KMS-11 (cell line): ENCODE measurements at regions not wholly inside any gene's neighbourhood (a gene's known extent, or its start where the extent isn't known, plus 50 kb on each side); places are given as distances from the start of the nearest gene placed in this dataset.
"Not testable (repeated sequence)": the region's sequence is repeated elsewhere in the genome, so short reads cannot be mapped to it uniquely, and the experiment has no call there.

ENCODE experiments used
- H2AFZ ChIP-seq: fragments of 200-600 bp; sonication (generic); 2 replicates; pipeline ENCODE4 v1.6.1; 2016; ENCODE audit warnings: antibody characterized with exemption, mixed run types, low read depth
- H3K27ac ChIP-seq: fragments of 200-600 bp; sonication (generic); 2 replicates; pipeline ENCODE4 v1.6.1; 2016; ENCODE audit warnings: mild to moderate bottlenecking, mixed run types
- H3K27me3 ChIP-seq: fragments of 200-600 bp; sonication (generic); 2 replicates; pipeline ENCODE4 v1.6.1; 2017; ENCODE audit warnings: mild to moderate bottlenecking, low read depth, mixed run types, moderate library complexity; ENCODE audit not compliant: insufficient read depth
- H3K36me3 ChIP-seq: fragments of 200-600 bp; sonication (generic); 2 replicates; pipeline ENCODE4 v1.6.1; 2017; ENCODE audit warnings: mild to moderate bottlenecking, mixed run types; ENCODE audit not compliant: insufficient read depth
- H3K4me1 ChIP-seq: fragments of 200-600 bp; sonication (generic); 2 replicates; pipeline ENCODE4 v1.6.1; 2016; ENCODE audit warnings: mild to moderate bottlenecking, low read depth, mixed run types; ENCODE audit not compliant: poor library complexity, severe bottlenecking
- H3K4me2 ChIP-seq: fragments of 200-600 bp; sonication (generic); 2 replicates; pipeline ENCODE4 v1.7.0; 2016; ENCODE audit warnings: mild to moderate bottlenecking, mixed run types
- H3K4me3 ChIP-seq: fragments of 200-600 bp; sonication (generic); IDR thresholded peaks from 2 replicates; pipeline ENCODE4 v1.6.1; 2017; ENCODE audit warnings: low read depth, low read length, mixed read lengths; ENCODE audit not compliant: insufficient read depth
- H3K79me2 ChIP-seq: fragments of 200-600 bp; sonication (generic); 2 replicates; pipeline ENCODE4 v1.6.1; 2016; ENCODE audit warnings: low read depth, mixed run types; ENCODE audit not compliant: insufficient read depth
- H3K9ac ChIP-seq: fragments of 200-600 bp; sonication (generic); 2 replicates; pipeline ENCODE4 v1.6.1; 2016; ENCODE audit warnings: mild to moderate bottlenecking, mixed run types
- H4K20me1 ChIP-seq: fragments of 200-600 bp; sonication (generic); 2 replicates; pipeline ENCODE4 v1.6.1; 2016; ENCODE audit warnings: mild to moderate bottlenecking, mixed run types; ENCODE audit not compliant: insufficient read depth
- TF ChIP-seq, protein P1 (sequence below): fragments of 200-600 bp; sonication (generic); conservative IDR thresholded peaks from 2 replicates; pipeline ENCODE4 v1.6.1; 2017; ENCODE audit warnings: low read depth, mild to moderate bottlenecking, antibody characterized with exemption, low read length, moderate library complexity, mixed read lengths

GRCh38 chr2:224126003-224126402, 86.9 kb upstream of the SERPINE2 start:
- Histone ChIP-seq H2AFZ (no peak overlapping the region), H3K9ac (no peak overlapping the region), H3K27me3 (no peaks in the 10 kb centered on the region), H3K27ac (no peak overlapping the region), H3K4me3 (no peak overlapping the region), H3K36me3 (no peaks in the 10 kb centered on the region), H3K4me1 (no peaks in the 10 kb centered on the region), H3K79me2 (no peaks in the 10 kb centered on the region), H3K4me2 (no peak overlapping the region), H4K20me1 (no peaks in the 10 kb centered on the region)
- TF ChIP-seq, protein P1, sequence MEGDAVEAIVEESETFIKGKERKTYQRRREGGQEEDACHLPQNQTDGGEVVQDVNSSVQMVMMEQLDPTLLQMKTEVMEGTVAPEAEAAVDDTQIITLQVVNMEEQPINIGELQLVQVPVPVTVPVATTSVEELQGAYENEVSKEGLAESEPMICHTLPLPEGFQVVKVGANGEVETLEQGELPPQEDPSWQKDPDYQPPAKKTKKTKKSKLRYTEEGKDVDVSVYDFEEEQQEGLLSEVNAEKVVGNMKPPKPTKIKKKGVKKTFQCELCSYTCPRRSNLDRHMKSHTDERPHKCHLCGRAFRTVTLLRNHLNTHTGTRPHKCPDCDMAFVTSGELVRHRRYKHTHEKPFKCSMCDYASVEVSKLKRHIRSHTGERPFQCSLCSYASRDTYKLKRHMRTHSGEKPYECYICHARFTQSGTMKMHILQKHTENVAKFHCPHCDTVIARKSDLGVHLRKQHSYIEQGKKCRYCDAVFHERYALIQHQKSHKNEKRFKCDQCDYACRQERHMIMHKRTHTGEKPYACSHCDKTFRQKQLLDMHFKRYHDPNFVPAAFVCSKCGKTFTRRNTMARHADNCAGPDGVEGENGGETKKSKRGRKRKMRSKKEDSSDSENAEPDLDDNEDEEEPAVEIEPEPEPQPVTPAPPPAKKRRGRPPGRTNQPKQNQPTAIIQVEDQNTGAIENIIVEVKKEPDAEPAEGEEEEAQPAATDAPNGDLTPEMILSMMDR, result no peak

DNA sequence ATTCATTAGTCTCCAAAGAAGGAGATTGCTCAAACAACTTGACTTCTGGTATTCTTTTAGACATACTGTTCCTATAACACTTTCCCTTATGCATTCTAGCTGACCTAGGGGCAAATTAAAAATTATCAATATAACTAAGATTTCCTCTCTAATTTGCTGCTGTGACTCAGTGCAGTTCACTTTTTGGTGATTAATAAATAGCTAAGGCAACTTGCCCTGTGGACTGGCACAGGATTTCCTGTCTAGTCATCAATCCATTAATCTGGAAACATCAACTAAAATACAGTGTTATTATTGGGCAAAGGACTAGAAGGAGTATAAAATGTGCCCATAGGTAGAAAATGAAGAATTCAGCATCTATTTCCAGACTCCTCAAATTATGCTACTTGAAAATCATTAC, 83.5 kb upstream of the SERPINE2 start:
- no peaks in the 10 kb centered on the region for H3K79me2 ChIP-seq
- no peaks in the 10 kb centered on the region for H4K20me1 ChIP-seq
- TF ChIP-seq, protein P1, result no peak
- no peak overlapping the region for H3K4me2 ChIP-seq
- no peak overlapping the region for H3K4me3 ChIP-seq
- no peaks in the 10 kb centered on the region for H3K36me3 ChIP-seq
- no peak overlapping the region for H3K27ac ChIP-seq
- H3K27me3 ChIP-seq, result no peaks in the 10 kb centered on the region
- no peak overlapping the region for H2AFZ ChIP-seq
- H3K4me1 ChIP-seq, result no peaks in the 10 kb centered on the region
- no peak overlapping the region for H3K9ac ChIP-seq

DNA sequence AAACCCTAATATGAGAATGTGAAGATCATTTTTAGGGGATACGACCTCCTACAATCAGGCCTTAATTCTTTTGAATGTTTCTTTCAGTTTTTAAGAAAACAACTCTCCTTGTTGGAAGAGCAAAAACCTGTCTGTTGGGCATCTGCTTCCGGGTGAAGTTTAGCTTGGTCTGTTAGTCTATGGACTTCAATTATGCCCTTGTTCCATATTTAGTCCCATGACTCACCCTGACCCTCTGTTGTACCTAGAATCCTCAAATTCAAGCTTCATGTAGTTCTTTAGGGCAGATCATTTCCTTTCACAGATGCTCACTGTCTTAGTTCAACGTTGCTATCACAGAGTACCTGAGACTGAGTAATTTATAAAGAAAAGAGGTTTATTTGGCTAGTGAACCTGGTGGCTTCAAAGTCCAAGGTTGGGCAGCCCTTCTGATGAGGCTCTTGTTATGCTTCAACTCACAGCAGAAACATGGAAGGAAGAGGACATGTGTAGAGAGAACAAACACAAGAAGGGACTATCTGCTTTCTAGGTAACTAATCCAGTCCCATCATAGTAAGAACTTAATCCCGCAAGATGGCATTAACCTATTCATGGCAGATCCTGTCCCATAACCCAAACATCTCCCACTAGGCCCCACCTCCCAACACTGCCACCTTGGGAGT, 82.5 kb upstream of the SERPINE2 start:
- Histone ChIP-seq H3K79me2 (no peaks in the 10 kb centered on the region), H3K9ac (no peak overlapping the region), H3K4me3 (no peak overlapping the region), H3K4me1 (no peaks in the 10 kb centered on the region), H3K4me2 (no peak overlapping the region), H3K36me3 (no peaks in the 10 kb centered on the region), H2AFZ (no peak overlapping the region), H3K27ac (no peak overlapping the region), H4K20me1 (no peaks in the 10 kb centered on the region), H3K27me3 (no peaks in the 10 kb centered on the region)
- TF ChIP-seq, protein P1, result no peak

- Histone ChIP-seq H3K27me3 (no peaks in the 10 kb centered on the region), H3K4me1 (no peaks in the 10 kb centered on the region), H3K79me2 (no peaks in the 10 kb centered on the region), H2AFZ (no peak overlapping the region), H4K20me1 (no peaks in the 10 kb centered on the region), H3K4me3 (no peak overlapping the region), H3K36me3 (no peaks in the 10 kb centered on the region), H3K9ac (no peak overlapping the region), H3K27ac (no peak overlapping the region), H3K4me2 (no peak overlapping the region)
- TF ChIP-seq, protein P1, result no peak
Observed at GRCh38 chr2:224120986-224121385, 81.9 kb upstream of the SERPINE2 start.

DNA sequence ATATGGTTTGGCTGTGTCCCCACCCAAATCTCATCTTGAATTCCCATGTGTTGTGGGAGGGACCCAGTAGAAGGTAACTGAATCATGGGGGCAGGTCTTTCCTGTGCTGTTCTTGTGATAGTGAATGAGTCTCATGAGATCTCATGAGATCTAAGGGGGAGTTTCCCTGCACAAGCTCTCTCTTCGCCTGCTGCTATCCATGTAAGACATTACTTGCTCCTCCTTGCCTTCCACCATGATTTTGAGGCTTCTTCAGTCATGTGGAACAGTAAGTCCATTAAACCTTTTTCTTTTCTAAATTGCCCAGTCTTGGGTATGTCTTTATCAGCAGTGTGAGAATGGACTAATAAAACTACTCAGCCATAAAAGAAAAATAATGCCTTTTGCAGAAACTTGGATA, 80.8 kb upstream of the SERPINE2 start:
- H3K27ac ChIP-seq, H3K4me1 ChIP-seq, H4K20me1 ChIP-seq, H3K4me2 ChIP-seq, H2AFZ ChIP-seq, H3K79me2 ChIP-seq, H3K36me3 ChIP-seq, H3K9ac ChIP-seq, H3K27me3 ChIP-seq, H3K4me3 ChIP-seq: not testable (repeated sequence)
